HG02798 (cell line): ENCODE measurements at regions not wholly inside any gene's neighbourhood (a gene's known extent, or its start where the extent isn't known, plus 50 kb on each side); places are given as distances from the start of the nearest gene placed in this dataset.

ENCODE experiments used
- ATAC-seq: cut with Tn5 transposase; IDR thresholded peaks from one replicate; pipeline ENCODE4 v1.9.1; 2021; ENCODE audit warnings: mild to moderate bottlenecking; ENCODE audit not compliant: unreplicated experiment, poor library complexity

DNA sequence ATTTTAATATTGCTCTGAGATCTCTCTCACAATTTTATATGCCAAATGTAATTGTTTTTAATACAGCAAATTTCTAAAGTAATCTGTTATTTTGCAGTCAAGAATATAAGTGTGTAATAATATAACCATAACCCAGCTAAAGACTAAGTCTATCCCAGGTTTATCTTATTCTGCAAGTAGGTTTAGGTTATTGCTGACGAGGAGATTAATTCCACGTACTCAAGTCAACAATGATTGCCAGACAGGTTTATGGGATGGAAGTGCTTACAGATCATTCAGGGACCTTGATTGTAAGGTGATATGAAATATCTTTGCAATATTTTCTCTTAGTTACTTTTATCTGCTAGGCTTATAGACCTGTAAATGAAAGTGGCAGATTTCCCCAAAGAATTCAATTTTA lies 698.3 kb downstream of the HDGFL1 start:
- ATAC-seq, result no peak

DNA sequence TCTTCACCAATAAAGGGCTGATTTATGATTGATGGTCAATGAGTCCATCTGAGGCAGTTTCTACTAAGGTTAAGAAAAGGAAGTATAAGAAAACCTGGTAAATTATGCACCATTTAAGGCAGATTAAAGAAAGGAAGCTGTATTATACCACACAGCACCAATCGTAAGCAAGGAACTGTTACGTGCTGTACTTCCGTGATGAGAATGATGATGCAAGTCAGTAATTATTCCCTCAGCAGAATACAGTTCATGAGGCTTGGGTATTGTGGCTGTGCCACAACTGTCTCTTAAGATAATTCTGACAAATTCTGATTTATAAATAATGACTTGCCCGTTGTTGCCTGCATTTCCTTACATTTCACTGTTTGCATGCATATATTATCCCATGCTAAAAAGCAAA lies 699.0 kb downstream of the HDGFL1 start:
- ATAC-seq, result no peak

DNA sequence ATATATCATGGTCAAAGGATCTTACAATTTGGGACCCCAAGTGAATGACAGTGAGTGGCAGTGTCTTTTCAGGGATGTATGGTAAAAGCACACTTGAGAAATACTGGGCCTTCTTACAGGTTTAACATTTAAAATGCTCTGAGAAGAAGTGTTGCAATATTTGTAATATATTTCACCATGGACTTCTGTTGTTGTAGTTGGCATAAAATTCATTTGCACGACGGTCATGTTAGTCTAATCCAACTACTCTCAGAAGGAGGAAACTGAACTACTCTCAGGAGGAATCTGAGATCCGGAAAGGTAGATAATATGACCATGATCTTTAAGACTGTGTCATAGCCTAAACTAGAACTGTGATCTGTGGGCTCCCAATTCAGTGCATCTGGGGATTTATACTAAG lies 700.1 kb downstream of the HDGFL1 start:
- no peak for ATAC-seq

GRCh38 chr6:23272536-23272935 lies 703.2 kb downstream of the HDGFL1 start:
- ATAC-seq, result no peak

- no peak for ATAC-seq
Measured at GRCh38 chr6:23277521-23278179, 708.3 kb downstream of the HDGFL1 start.

- ATAC-seq, result no peak
Measured at GRCh38 chr6:23278180-23278532, 708.8 kb downstream of the HDGFL1 start.

GRCh38 chr6:23280437-23280836 lies 711.1 kb downstream of the HDGFL1 start:
- no peak for ATAC-seq

DNA sequence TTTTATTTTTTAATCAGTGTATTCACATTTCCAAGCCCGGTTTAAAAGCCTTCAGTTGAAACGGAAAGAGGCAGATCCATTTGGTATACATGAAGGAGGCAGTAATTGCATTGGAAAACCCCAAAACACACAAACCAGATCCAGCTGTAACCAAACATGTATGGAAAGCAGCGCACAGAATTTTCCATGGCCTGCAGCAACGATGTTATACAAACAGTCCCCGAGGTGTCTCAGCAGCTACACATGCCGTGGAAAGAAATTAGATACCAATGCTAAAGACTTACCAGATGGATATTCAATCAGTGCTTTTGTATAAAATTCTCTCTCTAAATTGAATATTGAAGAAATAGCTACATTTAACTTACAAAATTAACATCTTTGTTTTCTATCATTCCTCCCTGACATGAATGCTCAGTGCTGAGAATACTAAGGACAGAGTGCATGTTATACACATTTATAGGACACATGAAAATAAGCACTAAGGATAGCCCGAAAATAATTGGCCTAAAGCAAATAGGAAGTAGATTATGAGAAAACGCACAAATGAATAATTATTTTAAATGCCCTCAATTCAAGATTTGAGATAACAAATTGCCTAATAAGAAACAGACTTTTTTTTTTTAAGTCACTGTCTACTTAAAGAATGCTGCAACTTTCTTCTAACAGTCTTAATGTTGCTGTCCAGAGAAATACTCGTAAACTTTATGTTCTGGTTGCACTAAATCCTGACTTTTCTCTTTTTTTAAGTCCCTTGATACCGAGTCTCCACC lies 713.1 kb downstream of the HDGFL1 start:
- no peak for ATAC-seq

- no peak for ATAC-seq
Measured at GRCh38 chr6:23293653-23294052, 724.3 kb downstream of the HDGFL1 start.

GRCh38 chr6:23301556-23301955 lies 732.2 kb downstream of the HDGFL1 start:
- ATAC-seq, result no peak

DNA sequence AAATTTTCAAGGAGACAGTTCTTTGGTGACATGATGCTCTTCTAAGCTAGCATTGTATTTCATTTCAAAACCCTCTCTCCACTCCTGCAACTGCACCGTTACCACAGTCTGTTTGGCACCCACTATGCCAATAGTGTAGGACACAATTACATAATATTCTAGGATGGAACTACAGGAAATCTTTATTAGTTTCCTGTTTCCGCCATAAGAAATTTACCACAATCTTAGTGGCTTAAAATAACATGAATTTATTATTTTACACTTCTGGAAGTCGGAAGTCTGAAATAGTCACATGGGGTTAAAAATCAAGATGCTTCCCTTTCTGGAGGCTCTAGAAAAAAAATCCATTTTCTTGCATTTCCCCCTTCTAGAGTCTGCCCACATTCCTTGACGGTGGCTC lies 733.1 kb downstream of the HDGFL1 start:
- ATAC-seq, result no peak

GRCh38 chr6:23305325-23305943 lies 736.1 kb downstream of the HDGFL1 start:
- no peak for ATAC-seq

GRCh38 chr6:23306251-23306950 lies 737.0 kb downstream of the HDGFL1 start:
- ATAC-seq, result no peak

DNA sequence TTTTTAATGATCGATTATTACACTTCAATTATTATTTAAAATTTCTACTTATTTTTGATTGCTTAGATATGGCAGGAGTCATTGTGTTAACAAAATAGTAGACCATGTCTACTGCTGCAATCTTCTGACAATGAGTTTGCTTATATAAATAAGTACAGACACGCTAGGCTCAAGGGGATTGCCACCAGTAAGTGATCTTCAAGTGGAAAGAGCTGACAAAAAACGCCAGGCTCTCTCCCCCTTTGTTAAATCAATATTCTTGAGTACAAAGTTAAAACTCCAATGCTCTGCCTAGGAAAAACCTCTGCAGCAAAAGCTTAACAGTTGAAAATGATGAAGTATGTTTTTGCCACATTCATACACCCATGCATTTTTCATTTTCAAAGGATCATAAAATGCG lies 738.1 kb downstream of the HDGFL1 start:
- ATAC-seq, result no peak

GRCh38 chr6:23308166-23308565 lies 738.8 kb downstream of the HDGFL1 start:
- no peak for ATAC-seq

DNA sequence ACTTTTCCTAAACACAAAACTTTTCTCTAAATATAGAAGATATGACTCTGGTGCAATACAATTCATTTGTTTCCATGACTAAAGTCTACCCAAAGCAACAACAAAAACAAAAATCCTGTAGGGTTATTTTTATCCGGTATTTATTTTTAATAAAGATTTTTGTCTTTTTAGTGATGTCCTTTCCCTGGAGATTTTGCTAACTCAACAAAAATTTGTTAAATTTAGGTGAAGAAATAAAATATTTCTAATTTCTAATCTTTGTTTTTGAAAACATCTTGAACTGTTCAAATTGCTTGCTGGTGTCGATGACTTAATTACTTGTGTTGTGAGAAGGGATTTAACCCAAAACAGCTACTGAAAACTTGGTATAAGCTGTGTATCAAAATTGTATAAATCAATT lies 741.8 kb downstream of the HDGFL1 start:
- no peak for ATAC-seq

GRCh38 chr6:23316131-23316530 lies 746.8 kb downstream of the HDGFL1 start:
- no peak for ATAC-seq

GRCh38 chr6:23316931-23317330 lies 747.6 kb downstream of the HDGFL1 start:
- no peak for ATAC-seq

DNA sequence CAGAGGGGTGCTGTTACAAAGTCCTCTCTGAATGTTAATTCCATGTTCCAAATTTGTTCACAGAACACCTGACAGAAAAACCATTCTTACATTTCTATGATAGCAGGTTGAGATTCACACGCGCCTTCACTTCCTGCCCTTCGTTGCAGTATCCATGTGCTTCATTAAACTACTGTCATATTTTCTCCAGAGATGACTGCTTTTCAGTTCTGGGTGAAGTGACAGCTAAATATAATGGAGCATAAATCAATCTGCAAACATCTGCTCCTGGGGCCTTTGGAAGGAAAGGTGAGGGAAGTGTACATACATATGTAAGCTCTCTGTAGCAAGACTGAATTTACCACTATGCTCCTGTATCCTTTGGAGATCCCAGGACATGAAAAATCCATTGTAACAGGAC lies 750.2 kb downstream of the HDGFL1 start:
- no peak for ATAC-seq

DNA sequence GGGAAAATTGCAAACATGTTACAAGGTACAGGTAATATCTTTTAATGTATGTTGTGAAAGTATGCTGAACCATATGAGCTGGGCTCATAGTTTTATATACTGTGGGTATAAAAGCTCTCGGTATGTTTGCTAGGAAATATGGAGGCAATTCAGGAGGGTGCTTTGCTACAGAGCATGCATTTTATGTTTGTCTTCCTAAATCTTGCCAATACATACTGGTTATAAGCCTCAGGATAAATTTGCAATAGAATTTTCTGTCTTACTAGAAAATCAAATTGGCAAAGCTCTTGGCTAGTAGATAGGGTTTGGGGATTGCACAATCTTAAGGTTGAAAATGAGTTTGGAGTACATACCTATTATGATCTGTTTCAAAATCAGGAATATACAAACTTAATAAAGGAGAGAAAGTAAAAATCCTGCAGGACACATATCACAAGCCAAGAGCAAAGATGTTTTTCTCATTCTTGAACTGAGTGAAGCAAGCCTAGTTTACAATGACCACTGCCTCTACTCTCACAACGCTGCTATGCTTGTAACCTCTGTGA lies 751.2 kb downstream of the HDGFL1 start:
- no peak for ATAC-seq

GRCh38 chr6:23323897-23324296 lies 754.5 kb downstream of the HDGFL1 start:
- no peak for ATAC-seq
